ENCODE measurements at regions not wholly inside any gene's neighbourhood (a gene's known extent, or its start where the extent isn't known, plus 50 kb on each side); places are given as distances from the start of the nearest gene placed in this dataset.

- Histone ChIP-seq H3K27ac (peak overlapping the region in 1 of 2 donors; percentile 53), H3K4me1 (ENCODE audit: insufficient read depth) (peaks cover 8% of the 10 kb centered on the region), H3K36me3 (no peaks in the 10 kb centered on the region), H3K27me3 (no peaks in the 10 kb centered on the region), H3K9me3 (no peaks in the 10 kb centered on the region), H3K4me3 (no peak overlapping the region)
- intact Hi-C loops (cut with DNase I), result no loop called here
- DNase-seq, result peak; percentile 49 to 85 (median 75)
- no peak for TF ChIP-seq POLR2A (IDR thresholded peaks at IDR 0.05)
- no peak for TF ChIP-seq CTCF (IDR thresholded peaks at IDR 0.05)
- TF ChIP-seq EP300 (IDR thresholded peaks at IDR 0.05), result no peak
- 3 to 9% (median 8%) methylated on average over 3 of the region's 3 CpGs for WGBS, 3 donors
These were observed 269.1 kb downstream of the NDFIP2 start for GRCh38 chr13:79749984-79750551.

GRCh38 chr13:79749566-79749965, 268.6 kb downstream of the NDFIP2 start:
- Histone ChIP-seq H3K36me3 (no peaks in the 10 kb centered on the region), H3K27ac (peak overlapping the region in 1 of 2 donors; percentile 53), H3K9me3 (no peaks in the 10 kb centered on the region), H3K4me3 (no peak overlapping the region), H3K4me1 (ENCODE audit: insufficient read depth) (peaks cover 8% of the 10 kb centered on the region), H3K27me3 (no peaks in the 10 kb centered on the region)
- 36 to 43% (median 40%) methylated on average over 2 of the region's 2 CpGs for WGBS, 3 donors
- DNase-seq, result no peak
- TF ChIP-seq EP300 (IDR thresholded peaks at IDR 0.05), result no peak
- no peak for TF ChIP-seq POLR2A (IDR thresholded peaks at IDR 0.05)
- no peak for TF ChIP-seq CTCF (IDR thresholded peaks at IDR 0.05)
- intact Hi-C loops (cut with DNase I), result no loop called here

- DNase-seq, result peak in 2 of 5 donors; percentile 15 to 28
- no peak overlapping the region for H3K4me3 ChIP-seq
- peaks cover 11% of the 10 kb centered on the region for H3K4me1 ChIP-seq (ENCODE audit: insufficient read depth)
- intact Hi-C loops (cut with DNase I), result no loop called here
- TF ChIP-seq POLR2A (IDR thresholded peaks at IDR 0.05), result no peak
- no peak for TF ChIP-seq EP300 (IDR thresholded peaks at IDR 0.05)
- no peaks in the 10 kb centered on the region for H3K36me3 ChIP-seq
- no peaks in the 10 kb centered on the region for H3K9me3 ChIP-seq
- no peak overlapping the region for H3K27ac ChIP-seq
- no peaks in the 10 kb centered on the region for H3K27me3 ChIP-seq
- WGBS, 3 donors, result 50 to 70% (median 55%) methylated on average over 2 of the region's 2 CpGs
These were observed 264.1 kb downstream of the NDFIP2 start for GRCh38 chr13:79745081-79745480.

GRCh38 chr13:79742923-79743322, 262.0 kb downstream of the NDFIP2 start:
- Histone ChIP-seq H3K36me3 (no peaks in the 10 kb centered on the region), H3K4me1 (ENCODE audit: insufficient read depth) (peaks cover 6% of the 10 kb centered on the region), H3K4me3 (no peak overlapping the region), H3K27ac (no peak overlapping the region), H3K27me3 (no peaks in the 10 kb centered on the region), H3K9me3 (no peaks in the 10 kb centered on the region)
- WGBS, 3 donors, result 85 to 94% (median 93%) methylated on average over 3 of the region's 3 CpGs
- intact Hi-C loops (cut with DNase I), result no loop called here
- TF ChIP-seq POLR2A (IDR thresholded peaks at IDR 0.05), result no peak
- TF ChIP-seq CTCF (IDR thresholded peaks at IDR 0.05), result no peak
- no peak for TF ChIP-seq EP300 (IDR thresholded peaks at IDR 0.05)
- DNase-seq, result no peak

GRCh38 chr13:79740991-79741390, 260.0 kb downstream of the NDFIP2 start:
- no peak overlapping the region for H3K4me3 ChIP-seq
- intact Hi-C loops (cut with DNase I), result no loop called here
- no peak for TF ChIP-seq EP300 (IDR thresholded peaks at IDR 0.05)
- TF ChIP-seq CTCF (IDR thresholded peaks at IDR 0.05), result no peak
- no peak for TF ChIP-seq POLR2A (IDR thresholded peaks at IDR 0.05)
- DNase-seq, result peak; percentile 51 to 77 (median 67)
- no peaks in the 10 kb centered on the region for H3K9me3 ChIP-seq
- no peaks in the 10 kb centered on the region for H3K36me3 ChIP-seq
- no peaks in the 10 kb centered on the region for H3K27me3 ChIP-seq
- H3K27ac ChIP-seq, result peak overlapping the region; percentile 17 to 51
- H3K4me1 ChIP-seq (ENCODE audit: insufficient read depth), result peaks cover 6% of the 10 kb centered on the region
- WGBS, 3 donors, result 4 to 8% (median 4%) methylated on average over 6 of the region's 6 CpGs

All from ovary (tissue), 7 donors.